HEK293 (cell line): ENCODE measurements at regions not wholly inside any gene's neighbourhood (a gene's known extent, or its start where the extent isn't known, plus 50 kb on each side); places are given as distances from the start of the nearest gene placed in this dataset.

Experiments
- CTCF ChIA-PET: fragments of 350-600 bp; formaldehyde crosslinking; extraction: SDS; loops from one replicate; lab custom pipeline; 2021; ENCODE audit warnings: antibody characterized with exemption; lab: Yijun Ruan, JAX
- POLR2A ChIA-PET: fragments of 300-600 bp; formaldehyde crosslinking; extraction: SDS; loops from one replicate; lab custom pipeline; 2020; ENCODE audit warnings: antibody characterized with exemption, inconsistent platforms; lab: Yijun Ruan, JAX
- H3K27ac ChIP-seq: fragments of 200-500 bp; sonication (Bioruptor generic); 2 replicates; pipeline ENCODE4 v1.5.1; 2014; ENCODE audit warnings: low read depth, low read length, control low read depth, inconsistent platforms; ENCODE audit errors: extremely low read depth
- H3K36me3 ChIP-seq, 2 experiments: fragments of 200-500 bp in 1 of 2; sonication (Bioruptor generic) in 1 of 2; 1 replicate in 1 of 2; 2 replicates in 1 of 2; pipeline ENCODE4 v1.5.1; 2014 to 2017; ENCODE audit warnings: inconsistent platforms in 2 of 2, low read length in 2 of 2; ENCODE audit not compliant: control insufficient read depth in 2 of 2, insufficient read depth in 1 of 2
- H3K4me1 ChIP-seq: fragments of 200-500 bp; sonication (Bioruptor generic); 2 replicates; pipeline ENCODE4 v1.5.1; 2014; ENCODE audit warnings: mild to moderate bottlenecking, low read length, inconsistent platforms; ENCODE audit not compliant: control insufficient read depth, insufficient read depth
- H3K4me3 ChIP-seq: 2 replicates; pipeline ENCODE4 v1.5.1; 2011; ENCODE audit warnings: low read depth, mild to moderate bottlenecking, control low read depth, low read length, moderate library complexity
- H3K9me3 ChIP-seq: fragments of 200-500 bp; sonication (Bioruptor generic); 2 replicates; pipeline ENCODE4 v1.5.1; 2014; ENCODE audit warnings: low read depth, low read length, inconsistent platforms; ENCODE audit not compliant: control insufficient read depth, insufficient read depth
- BCL6B ChIP-seq: fragments of 450-650 bp; formaldehyde crosslinking; IDR thresholded peaks from 2 replicates; pipeline ENCODE4 v1.5.1; 2017; ENCODE audit warnings: missing biosample characterization, missing genetic modification characterization
- GFI1B ChIP-seq: fragments of 450-650 bp; formaldehyde crosslinking; IDR thresholded peaks from 2 replicates; pipeline ENCODE4 v1.5.1; 2016; ENCODE audit warnings: missing biosample characterization, missing genetic modification characterization
- GLI2 ChIP-seq: fragments of 450-650 bp; formaldehyde crosslinking; IDR thresholded peaks from 2 replicates; pipeline ENCODE4; 2017; ENCODE audit warnings: missing biosample characterization, missing genetic modification characterization, low read depth, borderline replicate concordance
- HIC1 ChIP-seq: fragments of 450-650 bp; formaldehyde crosslinking; IDR thresholded peaks from 2 replicates; pipeline ENCODE4 v1.5.1; 2016; ENCODE audit warnings: missing biosample characterization, missing genetic modification characterization
- INSM2 ChIP-seq: fragments of 450-650 bp; formaldehyde crosslinking; IDR thresholded peaks from 2 replicates; pipeline ENCODE4 v1.5.1; 2016; ENCODE audit warnings: missing biosample characterization, missing genetic modification characterization
- KLF10 ChIP-seq: fragments of 450-650 bp; IDR thresholded peaks from 2 replicates; pipeline ENCODE4 v1.5.1; 2018; ENCODE audit warnings: missing biosample characterization, mild to moderate bottlenecking, missing genetic modification characterization
- KLF16 ChIP-seq: fragments of 450-650 bp; formaldehyde crosslinking; IDR thresholded peaks from 2 replicates; pipeline ENCODE4 v1.5.1; 2017; ENCODE audit warnings: missing biosample characterization, missing genetic modification characterization
- MZF1 ChIP-seq: fragments of 450-650 bp; formaldehyde crosslinking; IDR thresholded peaks from 2 replicates; pipeline ENCODE4 v1.5.1; 2017; ENCODE audit warnings: missing biosample characterization, missing genetic modification characterization, borderline replicate concordance
- PATZ1 ChIP-seq: fragments of 450-650 bp; formaldehyde crosslinking; IDR thresholded peaks from 2 replicates; pipeline ENCODE4 v1.5.1; 2016; ENCODE audit warnings: missing biosample characterization, missing genetic modification characterization
- SALL2 ChIP-seq: fragments of 450-650 bp; formaldehyde crosslinking; IDR thresholded peaks from 2 replicates; pipeline ENCODE4 v1.5.0; 2017; ENCODE audit warnings: missing biosample characterization, mild to moderate bottlenecking, missing genetic modification characterization, borderline replicate concordance
- SP2 ChIP-seq: fragments of 450-650 bp; formaldehyde crosslinking; IDR thresholded peaks from 2 replicates; pipeline ENCODE4 v1.5.1; 2016; ENCODE audit warnings: missing biosample characterization, missing genetic modification characterization
- YY1 ChIP-seq: fragments of 450-650 bp; formaldehyde crosslinking; IDR thresholded peaks from 2 replicates; pipeline ENCODE4 v1.5.1; 2018; ENCODE audit warnings: missing biosample characterization, missing genetic modification characterization
- ZBTB20 ChIP-seq: fragments of 450-650 bp; formaldehyde crosslinking; IDR thresholded peaks from 2 replicates; pipeline ENCODE4 v1.5.1; 2016; ENCODE audit warnings: missing biosample characterization, missing genetic modification characterization
- ZNF133 ChIP-seq: fragments of 450-650 bp; formaldehyde crosslinking; IDR thresholded peaks from 2 replicates; pipeline ENCODE4 v1.5.1; 2016; ENCODE audit warnings: missing biosample characterization, missing genetic modification characterization
- ZNF174 ChIP-seq: fragments of 450-650 bp; formaldehyde crosslinking; IDR thresholded peaks from 2 replicates; pipeline ENCODE4 v1.5.0; 2017; ENCODE audit warnings: missing biosample characterization, mild to moderate bottlenecking, missing genetic modification characterization
- ZNF280C ChIP-seq: fragments of 450-650 bp; formaldehyde crosslinking; IDR thresholded peaks from 2 replicates; pipeline ENCODE4 v1.5.1; 2016; ENCODE audit warnings: missing biosample characterization, missing genetic modification characterization
- ZNF335 ChIP-seq: fragments of 450-650 bp; formaldehyde crosslinking; conservative IDR thresholded peaks from 2 replicates; pipeline ENCODE4 v1.5.1; 2016; ENCODE audit warnings: missing biosample characterization, missing genetic modification characterization
- ZNF404 ChIP-seq: fragments of 450-650 bp; formaldehyde crosslinking; IDR thresholded peaks from 2 replicates; pipeline ENCODE4 v1.5.1; 2017; ENCODE audit warnings: missing biosample characterization, missing genetic modification characterization
- ZNF48 ChIP-seq: fragments of 450-650 bp; formaldehyde crosslinking; IDR thresholded peaks from 2 replicates; pipeline ENCODE4 v1.5.1; 2016; ENCODE audit warnings: missing biosample characterization, missing genetic modification characterization
- ZNF529 ChIP-seq: fragments of 450-650 bp; formaldehyde crosslinking; IDR thresholded peaks from 2 replicates; pipeline ENCODE4 v1.5.1; 2017; ENCODE audit warnings: missing genetic modification characterization, missing biosample characterization; ENCODE audit not compliant: insufficient replicate concordance
- ZNF548 ChIP-seq: fragments of 450-650 bp; formaldehyde crosslinking; IDR thresholded peaks from 2 replicates; pipeline ENCODE4 v1.5.1; 2016; ENCODE audit warnings: missing biosample characterization, missing genetic modification characterization
- ZNF658 ChIP-seq: fragments of 450-650 bp; formaldehyde crosslinking; IDR thresholded peaks from 2 replicates; pipeline ENCODE4; 2016; ENCODE audit warnings: missing biosample characterization, missing genetic modification characterization
- ZNF701 ChIP-seq: fragments of 450-650 bp; formaldehyde crosslinking; IDR thresholded peaks from 2 replicates; pipeline ENCODE4 v1.5.1; 2016; ENCODE audit warnings: missing biosample characterization, missing genetic modification characterization
- ZNF76 ChIP-seq: fragments of 450-650 bp; formaldehyde crosslinking; IDR thresholded peaks from 2 replicates; pipeline ENCODE4; 2016; ENCODE audit warnings: low read depth, missing biosample characterization, missing genetic modification characterization, borderline replicate concordance
- ZNF768 ChIP-seq: fragments of 450-650 bp; formaldehyde crosslinking; IDR thresholded peaks from 2 replicates; pipeline ENCODE4 v1.5.1; 2018; ENCODE audit warnings: missing biosample characterization, mild to moderate bottlenecking, missing genetic modification characterization
- ZXDB ChIP-seq: fragments of 450-650 bp; formaldehyde crosslinking; IDR thresholded peaks from 2 replicates; pipeline ENCODE4 v1.5.1; 2016; ENCODE audit warnings: missing biosample characterization, missing genetic modification characterization

GRCh38 chr11:88042238-88042637 is 133.0 kb downstream of the RAB38 start:
- TF ChIP-seq ZXDB (tag by site-specific recombination) (no peak), YY1 (tag by site-specific recombination) (no peak), ZNF548 (tag by site-specific recombination) (no peak), ZNF404 (no peak), HIC1 (tag by site-specific recombination) (no peak), BCL6B (tag by site-specific recombination) (no peak), KLF16 (no peak), ZNF76 (tag by site-specific recombination) (no peak), ZNF335 (tag by site-specific recombination) (no peak), MZF1 (tag by site-specific recombination) (no peak), GFI1B (tag by site-specific recombination) (no peak), ZNF133 (tag by site-specific recombination) (no peak), ZNF529 (tag by site-specific recombination) (no peak), ZNF174 (tag by site-specific recombination) (no peak)
- no peak overlapping the region for H3K27ac ChIP-seq
- no peaks in the 10 kb centered on the region for H3K9me3 ChIP-seq
- CTCF ChIA-PET, result no interaction called here
- H3K36me3 ChIP-seq, result no peaks in the 10 kb centered on the region
- no peak overlapping the region for H3K4me3 ChIP-seq
- no peaks in the 10 kb centered on the region for H3K4me1 ChIP-seq
- POLR2A ChIA-PET, result no interaction called here

GRCh38 chr11:88041679-88042078 is 133.6 kb downstream of the RAB38 start:
- H3K36me3 ChIP-seq, result no peaks in the 10 kb centered on the region
- H3K4me3 ChIP-seq, result no peak overlapping the region
- ChIA-PET CTCF (no interaction called here), POLR2A (no interaction called here)
- H3K27ac ChIP-seq, result no peak overlapping the region
- no peaks in the 10 kb centered on the region for H3K4me1 ChIP-seq
- H3K9me3 ChIP-seq, result no peaks in the 10 kb centered on the region
- TF ChIP-seq KLF10 (tag by site-specific recombination) (no peak), ZNF768 (tag by site-specific recombination) (no peak), ZBTB20 (tag by site-specific recombination) (no peak), SP2 (tag by site-specific recombination) (no peak), ZNF658 (no peak), PATZ1 (tag by site-specific recombination) (no peak), GFI1B (tag by site-specific recombination) (no peak), ZNF280C (tag by site-specific recombination) (no peak), SALL2 (tag by site-specific recombination) (no peak), ZNF133 (tag by site-specific recombination) (no peak), ZNF701 (tag by site-specific recombination) (no peak), GLI2 (tag by site-specific recombination) (no peak), ZNF48 (no peak), INSM2 (tag by site-specific recombination) (no peak)
